ENCODE measurements at regions not wholly inside any gene's neighbourhood (a gene's known extent, or its start where the extent isn't known, plus 50 kb on each side); places are given as distances from the start of the nearest gene placed in this dataset.

DNA sequence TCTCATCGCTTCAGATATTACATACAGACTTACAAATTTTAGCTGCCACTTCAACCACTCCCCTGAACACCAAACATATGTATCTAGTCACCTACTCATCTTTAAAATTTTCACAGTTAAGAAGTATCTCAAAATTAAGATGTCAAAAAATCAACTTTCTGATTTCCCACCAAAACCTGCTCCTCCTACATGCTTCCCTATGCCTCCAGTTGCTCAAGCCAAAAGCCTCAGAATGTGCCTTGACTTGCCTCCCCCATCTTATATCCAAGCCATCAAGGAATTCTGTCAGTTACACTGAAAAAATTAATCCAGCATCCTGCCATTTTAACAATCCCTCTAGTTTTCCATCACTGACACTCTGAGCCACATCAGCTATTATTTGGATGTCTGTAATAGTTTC, 85.0 kb downstream of the SPRY2 start:
- Histone ChIP-seq H3K27ac (ENCODE audit: low read depth, low read length) (no peak overlapping the region), H3K79me2 (ENCODE audit: control insufficient read depth, insufficient read depth, low read length, unreplicated experiment) (no peaks in the 10 kb centered on the region), H2AFZ (ENCODE audit: low read length, unreplicated experiment) (no peak overlapping the region), H3K4me3 (ENCODE audit: low read depth, low read length) (no peak overlapping the region), H3K36me3 (ENCODE audit: insufficient read depth, low read length) (no peaks in the 10 kb centered on the region), H3K27me3 (ENCODE audit: insufficient read depth, low read length) (no peaks in the 10 kb centered on the region), H3K4me1 (ENCODE audit: control insufficient read depth, insufficient read depth, low read length, unreplicated experiment) (no peaks in the 10 kb centered on the region)

DNA sequence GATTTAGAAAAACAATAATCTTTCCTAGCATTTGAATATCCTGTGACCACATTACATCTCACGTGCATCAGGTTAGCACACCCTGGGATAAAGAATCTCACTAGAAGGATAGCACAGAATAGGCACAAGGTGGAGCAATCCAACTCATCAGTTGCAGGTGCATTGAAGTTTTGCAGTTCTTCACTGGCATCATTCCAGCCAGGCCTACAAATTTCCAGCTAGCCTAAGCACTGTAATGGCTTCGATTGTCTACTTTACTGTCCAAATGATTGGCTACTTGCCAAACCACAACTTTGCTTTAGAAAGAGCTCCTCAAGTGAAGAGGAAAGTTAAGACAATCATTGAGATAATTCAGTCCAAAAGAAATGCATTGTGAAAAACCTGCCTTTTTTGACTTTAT, 89.5 kb downstream of the SPRY2 start:
- Histone ChIP-seq H3K36me3 (ENCODE audit: insufficient read depth, low read length) (no peaks in the 10 kb centered on the region), H3K79me2 (ENCODE audit: control insufficient read depth, insufficient read depth, low read length, unreplicated experiment) (no peaks in the 10 kb centered on the region), H2AFZ (ENCODE audit: low read length, unreplicated experiment) (no peak overlapping the region), H3K27ac (ENCODE audit: low read depth, low read length) (no peak overlapping the region), H3K4me3 (ENCODE audit: low read depth, low read length) (no peak overlapping the region), H3K4me1 (ENCODE audit: control insufficient read depth, insufficient read depth, low read length, unreplicated experiment) (no peaks in the 10 kb centered on the region), H3K27me3 (ENCODE audit: insufficient read depth, low read length) (no peaks in the 10 kb centered on the region)

DNA sequence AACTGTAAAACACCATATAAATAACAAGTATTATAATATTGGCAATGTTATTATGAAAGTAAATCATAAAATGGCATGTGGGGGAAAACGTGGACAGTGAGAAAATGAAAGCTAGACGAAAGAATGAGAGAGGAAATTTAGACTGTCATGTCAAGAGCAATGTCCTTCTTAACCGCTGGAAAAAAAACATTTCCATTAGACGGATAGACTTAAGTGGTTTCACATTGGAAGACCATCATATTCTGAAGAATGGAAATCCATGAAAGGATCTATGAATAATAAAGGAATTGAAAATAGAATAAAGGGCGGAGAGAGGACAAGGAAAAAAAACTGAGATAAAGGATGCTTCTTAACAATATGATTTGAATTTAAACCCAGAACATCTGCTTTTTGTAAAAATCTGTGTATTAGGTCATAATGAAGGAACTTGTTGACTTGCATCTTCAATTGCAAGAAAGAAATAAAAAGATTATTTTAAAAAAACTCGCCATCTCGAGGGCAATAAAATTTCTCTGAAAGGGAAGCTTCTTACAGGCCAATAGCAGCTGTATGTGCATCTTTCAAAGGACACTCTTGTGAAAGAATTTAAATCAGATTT, 90.6 kb downstream of the SPRY2 start:
- Histone ChIP-seq H2AFZ (ENCODE audit: low read length, unreplicated experiment) (peak overlapping the region; percentile 94), H3K36me3 (ENCODE audit: insufficient read depth, low read length) (no peaks in the 10 kb centered on the region), H3K4me1 (ENCODE audit: control insufficient read depth, insufficient read depth, low read length, unreplicated experiment) (no peaks in the 10 kb centered on the region), H3K79me2 (ENCODE audit: control insufficient read depth, insufficient read depth, low read length, unreplicated experiment) (no peaks in the 10 kb centered on the region), H3K27me3 (ENCODE audit: insufficient read depth, low read length) (no peaks in the 10 kb centered on the region), H3K27ac (ENCODE audit: low read depth, low read length) (peak overlapping the region; percentile 54), H3K4me3 (ENCODE audit: low read depth, low read length) (peak overlapping the region; percentile 77)

DNA sequence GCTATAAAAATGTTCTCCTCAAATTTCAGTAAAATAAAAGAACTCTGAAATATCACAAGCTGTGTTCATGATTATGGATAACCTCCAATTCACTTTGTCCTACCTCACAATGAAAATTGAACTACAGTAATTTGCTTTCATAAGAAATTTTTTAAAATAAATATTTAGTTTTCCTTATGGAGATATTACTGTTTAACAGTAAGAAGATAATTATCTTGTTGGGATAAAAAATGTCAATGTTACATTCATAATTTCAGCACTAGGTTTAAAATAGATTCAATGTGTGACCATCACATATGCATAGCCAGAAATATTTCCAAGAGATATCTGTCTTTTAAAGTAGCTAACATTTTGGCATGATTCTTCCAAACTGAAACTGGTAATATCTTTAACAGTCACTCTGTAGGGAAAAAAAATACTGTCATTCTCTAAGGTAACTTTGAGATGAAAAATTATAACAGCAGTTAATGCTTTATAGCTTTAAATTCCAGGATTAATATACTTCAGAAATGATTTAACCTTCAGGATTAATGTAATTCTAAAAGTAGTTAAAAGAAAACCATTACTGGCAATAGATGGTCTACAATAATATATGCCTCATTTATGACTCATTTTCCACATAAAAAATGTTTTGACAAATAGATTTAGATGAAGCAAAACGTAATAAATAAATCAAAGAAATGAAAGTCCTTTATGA, 91.3 kb downstream of the SPRY2 start:
- H2AFZ ChIP-seq (ENCODE audit: low read length, unreplicated experiment) = peak overlapping the region; percentile 94
- peak overlapping the region; percentile 77 for H3K4me3 ChIP-seq (ENCODE audit: low read depth, low read length)
- no peaks in the 10 kb centered on the region for H3K27me3 ChIP-seq (ENCODE audit: insufficient read depth, low read length)
- H3K27ac ChIP-seq (ENCODE audit: low read depth, low read length) = peak overlapping the region; percentile 54
- H3K4me1 ChIP-seq (ENCODE audit: control insufficient read depth, insufficient read depth, low read length, unreplicated experiment) = no peaks in the 10 kb centered on the region
- no peaks in the 10 kb centered on the region for H3K36me3 ChIP-seq (ENCODE audit: insufficient read depth, low read length)
- no peaks in the 10 kb centered on the region for H3K79me2 ChIP-seq (ENCODE audit: control insufficient read depth, insufficient read depth, low read length, unreplicated experiment)

DNA sequence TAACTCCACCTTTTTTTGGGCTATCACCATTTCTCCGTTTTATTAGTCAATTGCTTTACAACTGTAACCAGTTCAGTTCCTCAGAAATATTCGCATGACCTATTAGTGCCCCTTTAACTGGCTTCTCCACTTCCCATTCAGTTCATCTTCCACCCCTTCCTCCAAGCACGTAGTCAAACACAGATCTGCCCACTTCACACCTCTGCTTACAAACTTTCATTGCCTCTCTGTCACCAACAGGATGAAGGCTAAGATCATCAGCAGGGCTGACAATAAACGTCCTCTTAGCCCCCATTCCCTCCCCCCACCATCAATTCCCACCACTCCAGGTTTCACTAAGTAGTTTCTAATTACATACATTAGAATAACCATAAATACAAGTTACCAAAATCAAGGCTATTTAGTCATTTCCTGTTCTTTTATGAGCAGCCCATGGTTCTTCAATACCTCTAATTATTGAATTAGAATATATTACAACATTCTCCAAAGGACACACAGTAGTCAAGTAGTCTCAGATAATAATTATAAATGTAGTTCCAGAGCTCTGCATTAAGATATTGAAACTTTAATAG, 95.7 kb downstream of the SPRY2 start:
- Histone ChIP-seq H3K36me3 (ENCODE audit: insufficient read depth, low read length) (no peaks in the 10 kb centered on the region), H3K27me3 (ENCODE audit: insufficient read depth, low read length) (no peaks in the 10 kb centered on the region), H3K4me1 (ENCODE audit: control insufficient read depth, insufficient read depth, low read length, unreplicated experiment) (no peaks in the 10 kb centered on the region), H2AFZ (ENCODE audit: low read length, unreplicated experiment) (no peak overlapping the region), H3K4me3 (ENCODE audit: low read depth, low read length) (no peak overlapping the region), H3K27ac (ENCODE audit: low read depth, low read length) (no peak overlapping the region), H3K79me2 (ENCODE audit: control insufficient read depth, insufficient read depth, low read length, unreplicated experiment) (no peaks in the 10 kb centered on the region)

DNA sequence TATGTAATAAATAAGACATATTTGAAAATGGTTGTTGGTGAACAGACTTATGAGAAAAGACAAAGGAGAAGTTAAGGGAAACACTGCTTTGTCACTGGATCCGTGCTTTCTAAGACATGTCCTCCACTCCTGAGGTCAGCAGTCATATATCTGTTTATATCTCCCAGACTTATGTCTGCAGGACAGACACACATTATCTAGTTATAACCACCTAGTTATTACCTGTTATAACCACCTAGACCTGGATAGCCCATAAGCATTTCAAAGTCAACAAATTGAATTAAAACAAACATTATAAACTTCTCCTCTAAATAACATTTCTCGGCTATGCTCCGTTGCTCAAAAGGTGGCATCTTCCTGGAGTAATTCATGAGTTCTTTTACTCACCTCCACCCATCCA, 96.4 kb downstream of the SPRY2 start:
- H3K79me2 ChIP-seq (ENCODE audit: control insufficient read depth, insufficient read depth, low read length, unreplicated experiment) = no peaks in the 10 kb centered on the region
- no peaks in the 10 kb centered on the region for H3K36me3 ChIP-seq (ENCODE audit: insufficient read depth, low read length)
- no peaks in the 10 kb centered on the region for H3K27me3 ChIP-seq (ENCODE audit: insufficient read depth, low read length)
- no peak overlapping the region for H3K4me3 ChIP-seq (ENCODE audit: low read depth, low read length)
- H3K4me1 ChIP-seq (ENCODE audit: control insufficient read depth, insufficient read depth, low read length, unreplicated experiment) = peaks cover 5% of the 10 kb centered on the region
- no peak overlapping the region for H3K27ac ChIP-seq (ENCODE audit: low read depth, low read length)
- no peak overlapping the region for H2AFZ ChIP-seq (ENCODE audit: low read length, unreplicated experiment)

DNA sequence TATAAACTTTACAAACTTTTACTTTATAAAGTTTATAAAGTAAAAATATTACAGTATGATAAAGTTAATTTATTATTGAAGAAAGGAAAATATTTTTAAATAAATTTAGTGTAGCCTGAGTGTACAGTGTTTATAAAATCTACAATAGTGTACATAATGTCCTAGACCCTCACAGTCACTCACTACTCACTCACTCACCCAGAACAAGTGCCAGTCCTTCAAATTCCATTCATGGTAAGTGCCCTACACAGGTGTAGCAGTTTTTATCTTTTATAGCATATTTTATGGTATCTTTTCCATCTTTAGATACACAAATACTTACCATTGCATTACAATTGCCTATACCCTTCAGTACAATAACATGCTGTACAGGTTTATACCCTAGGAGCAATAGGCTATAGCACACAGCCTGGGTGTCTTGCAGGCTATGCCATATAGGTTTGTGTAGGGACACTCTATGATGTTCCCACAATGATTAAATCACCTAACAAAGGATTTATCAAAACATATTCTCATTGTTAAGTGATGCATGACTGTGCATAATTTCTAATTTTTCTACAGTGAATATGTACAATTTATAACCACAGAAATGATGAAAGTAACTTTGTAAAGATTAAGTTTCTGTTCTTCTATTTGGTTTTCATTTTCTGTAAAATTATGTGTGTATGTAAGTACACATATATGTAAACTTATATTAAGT, 98.0 kb downstream of the SPRY2 start:
- Histone ChIP-seq H3K36me3 (ENCODE audit: insufficient read depth, low read length) (no peaks in the 10 kb centered on the region), H3K79me2 (ENCODE audit: control insufficient read depth, insufficient read depth, low read length, unreplicated experiment) (no peaks in the 10 kb centered on the region), H3K27ac (ENCODE audit: low read depth, low read length) (no peak overlapping the region), H3K4me1 (ENCODE audit: control insufficient read depth, insufficient read depth, low read length, unreplicated experiment) (peaks cover 5% of the 10 kb centered on the region), H3K27me3 (ENCODE audit: insufficient read depth, low read length) (no peaks in the 10 kb centered on the region), H2AFZ (ENCODE audit: low read length, unreplicated experiment) (no peak overlapping the region), H3K4me3 (ENCODE audit: low read depth, low read length) (no peak overlapping the region)

DNA sequence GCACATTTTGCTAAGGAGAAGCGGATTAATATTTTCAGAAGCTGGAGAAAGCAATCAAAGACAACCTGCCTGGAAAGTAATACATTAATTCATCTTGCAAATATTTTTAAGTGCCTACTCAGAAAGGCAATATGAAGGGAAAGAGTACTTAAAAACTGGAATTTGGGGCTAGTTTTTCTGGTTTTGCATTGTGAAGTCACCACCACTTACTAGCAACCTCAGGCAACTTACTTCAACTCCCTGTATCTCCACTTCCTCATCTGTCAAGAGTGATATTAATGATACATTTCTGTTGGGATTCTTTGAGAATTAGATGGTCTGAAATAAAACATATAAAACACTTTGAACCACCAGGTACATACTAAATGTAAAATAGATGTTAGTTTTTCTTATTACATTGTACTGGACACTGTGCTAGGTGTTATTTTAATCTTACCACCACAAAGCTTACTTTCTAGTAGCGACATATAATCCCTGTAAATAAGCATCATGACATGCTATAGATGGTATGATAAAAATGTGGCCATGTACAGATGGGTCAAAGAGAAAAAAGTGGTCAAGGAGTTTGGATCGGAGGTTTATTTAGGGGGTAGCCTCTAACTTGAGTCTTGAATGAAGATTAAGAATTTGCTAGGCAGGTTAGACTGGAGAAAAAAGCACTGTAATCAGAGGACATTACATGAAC, 101.2 kb downstream of the SPRY2 start:
- H3K79me2 ChIP-seq (ENCODE audit: control insufficient read depth, insufficient read depth, low read length, unreplicated experiment) = no peaks in the 10 kb centered on the region
- no peaks in the 10 kb centered on the region for H3K36me3 ChIP-seq (ENCODE audit: insufficient read depth, low read length)
- H3K4me3 ChIP-seq (ENCODE audit: low read depth, low read length) = no peak overlapping the region
- H3K27me3 ChIP-seq (ENCODE audit: insufficient read depth, low read length) = no peaks in the 10 kb centered on the region
- H2AFZ ChIP-seq (ENCODE audit: low read length, unreplicated experiment) = no peak overlapping the region
- H3K27ac ChIP-seq (ENCODE audit: low read depth, low read length) = no peak overlapping the region
- peaks cover 5% of the 10 kb centered on the region for H3K4me1 ChIP-seq (ENCODE audit: control insufficient read depth, insufficient read depth, low read length, unreplicated experiment)

DNA sequence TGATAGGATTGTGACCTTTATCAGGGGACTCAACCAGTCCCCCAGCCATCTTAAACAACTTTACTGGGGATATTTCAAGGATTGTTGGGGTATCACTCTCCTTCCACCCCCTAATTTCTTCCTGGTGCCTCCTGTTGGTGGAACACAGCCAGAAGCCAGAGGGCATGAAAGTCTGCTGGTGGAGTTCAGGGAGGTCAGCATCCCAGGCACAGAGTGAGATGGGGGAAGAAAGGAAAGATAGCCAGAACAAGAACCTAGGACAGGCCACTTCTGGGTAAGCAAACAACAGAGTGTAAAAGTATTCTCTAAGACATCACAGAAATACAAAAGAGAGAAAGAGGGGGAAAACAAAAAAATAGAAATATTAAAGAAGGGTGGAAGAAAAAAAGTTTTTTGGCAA, 101.8 kb downstream of the SPRY2 start:
- Histone ChIP-seq H3K79me2 (ENCODE audit: control insufficient read depth, insufficient read depth, low read length, unreplicated experiment) (no peaks in the 10 kb centered on the region), H3K36me3 (ENCODE audit: insufficient read depth, low read length) (no peaks in the 10 kb centered on the region), H2AFZ (ENCODE audit: low read length, unreplicated experiment) (no peak overlapping the region), H3K27ac (ENCODE audit: low read depth, low read length) (no peak overlapping the region), H3K27me3 (ENCODE audit: insufficient read depth, low read length) (no peaks in the 10 kb centered on the region), H3K4me1 (ENCODE audit: control insufficient read depth, insufficient read depth, low read length, unreplicated experiment) (peaks cover 5% of the 10 kb centered on the region), H3K4me3 (ENCODE audit: low read depth, low read length) (no peak overlapping the region)

DNA sequence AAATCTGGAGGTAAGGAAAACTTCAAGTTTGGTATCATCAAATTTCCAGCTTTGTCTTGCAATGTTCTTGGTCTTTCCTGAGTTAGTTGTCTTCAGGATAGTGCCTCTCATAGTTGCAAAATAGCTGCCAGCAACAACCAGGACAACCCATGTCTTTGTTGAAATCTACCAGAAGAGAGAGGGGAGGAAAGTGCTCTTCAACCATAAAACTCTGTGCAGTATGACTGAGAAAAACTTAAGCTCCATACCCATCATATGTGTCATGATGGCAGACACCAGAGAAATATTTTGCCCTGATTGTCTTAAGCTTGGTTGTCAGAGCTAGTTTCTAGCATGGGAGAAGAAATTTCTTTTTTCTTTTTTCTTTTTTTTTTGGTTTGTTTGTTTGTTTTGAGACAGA, 103.3 kb downstream of the SPRY2 start:
- Histone ChIP-seq H3K4me3 (ENCODE audit: low read depth, low read length) (no peak overlapping the region), H3K36me3 (ENCODE audit: insufficient read depth, low read length) (no peaks in the 10 kb centered on the region), H3K4me1 (ENCODE audit: control insufficient read depth, insufficient read depth, low read length, unreplicated experiment) (peaks cover 5% of the 10 kb centered on the region), H3K79me2 (ENCODE audit: control insufficient read depth, insufficient read depth, low read length, unreplicated experiment) (no peaks in the 10 kb centered on the region), H2AFZ (ENCODE audit: low read length, unreplicated experiment) (no peak overlapping the region), H3K27ac (ENCODE audit: low read depth, low read length) (no peak overlapping the region), H3K27me3 (ENCODE audit: insufficient read depth, low read length) (no peaks in the 10 kb centered on the region)
